HL-60 (cell line): ENCODE measurements at regions not wholly inside any gene's neighbourhood (a gene's known extent, or its start where the extent isn't known, plus 50 kb on each side); places are given as distances from the start of the nearest gene placed in this dataset.

Experiments used
- DNase-seq, 2 experiments: peaks; one replicate each; pipeline ENCODE4 v3.0.0-alpha.2; 2010 to 2020; ENCODE audit warnings: low read depth in 1 of 2, low spot score in 1 of 2
- H3K27ac ChIP-seq: fragments of 250-450 bp; sonication (Bioruptor Pico); replicated peaks from 2 replicates; pipeline ENCODE4 v1.5.1; 2020; ENCODE audit warnings: mild to moderate bottlenecking, moderate library complexity
- H3K27me3 ChIP-seq: fragments of 250-450 bp; sonication (Bioruptor Pico); 2 replicates; pipeline ENCODE4 v1.5.1; 2021; ENCODE audit warnings: mild to moderate bottlenecking, moderate library complexity; ENCODE audit not compliant: insufficient read depth, poor library complexity, severe bottlenecking
- H3K4me3 ChIP-seq: replicated peaks from 2 replicates; pipeline ENCODE4 v1.5.1; 2011; ENCODE audit warnings: mild to moderate bottlenecking, control low read depth, low read length; ENCODE audit not compliant: insufficient read depth
- CTCF ChIP-seq: IDR thresholded peaks from one replicate; pipeline ENCODE4 v1.5.1; 2011; ENCODE audit warnings: low read length, control low read depth, inconsistent platforms; ENCODE audit not compliant: insufficient read depth
- GABPA ChIP-seq: IDR thresholded peaks from 2 replicates; pipeline ENCODE4 v1.6.1; 2012; ENCODE audit warnings: low read depth
- POLR2AphosphoS5 ChIP-seq: IDR thresholded peaks from 2 replicates; pipeline ENCODE4 v1.6.1; 2012; ENCODE audit warnings: low read depth
- SPI1 ChIP-seq: IDR thresholded peaks from 2 replicates; pipeline ENCODE4 v1.6.1; 2012; ENCODE audit warnings: low read depth, mild to moderate bottlenecking, borderline replicate concordance
- TF ChIP-seq, protein P1 (sequence below): IDR thresholded peaks from 2 replicates; pipeline ENCODE4 v1.6.1; 2012; ENCODE audit warnings: low read depth; ENCODE audit not compliant: insufficient replicate concordance

- H3K27me3 ChIP-seq, result no peaks in the 10 kb centered on the region
- H3K4me3 ChIP-seq, result no peak overlapping the region
- DNase-seq, result no peak
- H3K27ac ChIP-seq, result no peak overlapping the region
- no peak for TF ChIP-seq GABPA
- no peak for TF ChIP-seq CTCF
- TF ChIP-seq POLR2AphosphoS5, result no peak
These were observed 1271.8 kb downstream of the BRINP3 start for GRCh38 chr1:189205863-189206262.

GRCh38 chr1:189206617-189207016 is 1271.0 kb downstream of the BRINP3 start:
- DNase-seq, result no peak
- Histone ChIP-seq H3K4me3 (no peak overlapping the region), H3K27me3 (no peaks in the 10 kb centered on the region), H3K27ac (no peak overlapping the region)
- TF ChIP-seq CTCF (no peak), GABPA (no peak), POLR2AphosphoS5 (no peak), SPI1 (no peak)
- TF ChIP-seq, protein P1, sequence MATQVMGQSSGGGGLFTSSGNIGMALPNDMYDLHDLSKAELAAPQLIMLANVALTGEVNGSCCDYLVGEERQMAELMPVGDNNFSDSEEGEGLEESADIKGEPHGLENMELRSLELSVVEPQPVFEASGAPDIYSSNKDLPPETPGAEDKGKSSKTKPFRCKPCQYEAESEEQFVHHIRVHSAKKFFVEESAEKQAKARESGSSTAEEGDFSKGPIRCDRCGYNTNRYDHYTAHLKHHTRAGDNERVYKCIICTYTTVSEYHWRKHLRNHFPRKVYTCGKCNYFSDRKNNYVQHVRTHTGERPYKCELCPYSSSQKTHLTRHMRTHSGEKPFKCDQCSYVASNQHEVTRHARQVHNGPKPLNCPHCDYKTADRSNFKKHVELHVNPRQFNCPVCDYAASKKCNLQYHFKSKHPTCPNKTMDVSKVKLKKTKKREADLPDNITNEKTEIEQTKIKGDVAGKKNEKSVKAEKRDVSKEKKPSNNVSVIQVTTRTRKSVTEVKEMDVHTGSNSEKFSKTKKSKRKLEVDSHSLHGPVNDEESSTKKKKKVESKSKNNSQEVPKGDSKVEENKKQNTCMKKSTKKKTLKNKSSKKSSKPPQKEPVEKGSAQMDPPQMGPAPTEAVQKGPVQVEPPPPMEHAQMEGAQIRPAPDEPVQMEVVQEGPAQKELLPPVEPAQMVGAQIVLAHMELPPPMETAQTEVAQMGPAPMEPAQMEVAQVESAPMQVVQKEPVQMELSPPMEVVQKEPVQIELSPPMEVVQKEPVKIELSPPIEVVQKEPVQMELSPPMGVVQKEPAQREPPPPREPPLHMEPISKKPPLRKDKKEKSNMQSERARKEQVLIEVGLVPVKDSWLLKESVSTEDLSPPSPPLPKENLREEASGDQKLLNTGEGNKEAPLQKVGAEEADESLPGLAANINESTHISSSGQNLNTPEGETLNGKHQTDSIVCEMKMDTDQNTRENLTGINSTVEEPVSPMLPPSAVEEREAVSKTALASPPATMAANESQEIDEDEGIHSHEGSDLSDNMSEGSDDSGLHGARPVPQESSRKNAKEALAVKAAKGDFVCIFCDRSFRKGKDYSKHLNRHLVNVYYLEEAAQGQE, result no peak

- TF ChIP-seq CTCF (no peak), SPI1 (no peak), POLR2AphosphoS5 (no peak), GABPA (no peak)
- TF ChIP-seq, protein P1, result no peak
- H3K4me3 ChIP-seq, result no peak overlapping the region
- no peak overlapping the region for H3K27ac ChIP-seq
- no peaks in the 10 kb centered on the region for H3K27me3 ChIP-seq
- DNase-seq, result no peak
These were observed 1265.9 kb downstream of the BRINP3 start for GRCh38 chr1:189211742-189212141.

GRCh38 chr1:189212606-189213005 is 1265.1 kb downstream of the BRINP3 start:
- no peak for TF ChIP-seq CTCF
- no peak for TF ChIP-seq POLR2AphosphoS5
- TF ChIP-seq, protein P1, result no peak
- TF ChIP-seq SPI1, result no peak
- no peak for TF ChIP-seq GABPA

More at GRCh38 chr1:189212606-189213005, 1265.1 kb downstream of the BRINP3 start:
- no peak for DNase-seq
- H3K27ac ChIP-seq, result no peak overlapping the region
- no peaks in the 10 kb centered on the region for H3K27me3 ChIP-seq
- no peak overlapping the region for H3K4me3 ChIP-seq
